Vagina (tissue), 2 donors: ENCODE measurements at regions not wholly inside any gene's neighbourhood (a gene's known extent, or its start where the extent isn't known, plus 50 kb on each side); places are given as distances from the start of the nearest gene placed in this dataset.

Experiments
- DNase-seq, 2 donors: peaks; one replicate each; pipeline ENCODE4 v3.0.0-alpha.2; 2017; ENCODE audit errors: extremely low spot score in 2 of 2
- H3K27ac ChIP-seq: fragments of 200-600 bp; sonication (generic); one replicate; pipeline ENCODE4 v1.5.1; 2019
- H3K27me3 ChIP-seq: fragments of 200-600 bp; sonication (generic); one replicate; pipeline ENCODE4 v1.5.1; 2019
- H3K36me3 ChIP-seq, 2 donors: fragments of 200-600 bp; sonication (generic); one replicate each; pipeline ENCODE4 v1.5.1; 2017 to 2019
- H3K4me1 ChIP-seq: fragments of 200-600 bp; sonication (generic); one replicate; pipeline ENCODE4 v1.5.1; 2019
- H3K4me3 ChIP-seq, 2 donors: fragments of 200-600 bp; sonication (generic); 1 replicate in 1 of 2; 2 replicates in 1 of 2; pipeline ENCODE4 v1.5.1; 2016 to 2019
- H3K9me3 ChIP-seq: fragments of 200-600 bp; sonication (generic); one replicate; pipeline ENCODE4 v1.5.1; 2019
- POLR2A ChIP-seq, 2 donors: fragments of 450-650 bp; IDR thresholded peaks; one replicate each; pipeline ENCODE4 v1.6.1; 2017; ENCODE audit warnings: antibody characterized with exemption in 2 of 2, mild to moderate bottlenecking in 2 of 2, moderate library complexity in 2 of 2
- POLR2AphosphoS5 ChIP-seq, 2 donors: sonication (generic); formaldehyde crosslinking; IDR thresholded peaks; one replicate each; pipeline ENCODE4 v1.9.0; 2017; ENCODE audit warnings: antibody characterized with exemption in 2 of 2, mild to moderate bottlenecking in 2 of 2, low read depth in 1 of 2; ENCODE audit not compliant: insufficient read depth in 1 of 2
- intact Hi-C: fragments of 100-400 bp; cut with DNase I; formaldehyde crosslinking; loops from one replicate; pipeline ENCODE4 v1.15.1; 2023
- TF ChIP-seq, protein P1 (sequence below), 3 experiments: fragments of 450-650 bp in 2 of 3; fragments of 200-600 bp in 1 of 3; sonication (generic) in 1 of 3; IDR thresholded peaks; one replicate each; pipeline ENCODE4 v1.5.1; 2017 to 2019; ENCODE audit warnings: antibody characterized with exemption in 3 of 3, mild to moderate bottlenecking in 2 of 3, moderate library complexity in 2 of 3

DNA sequence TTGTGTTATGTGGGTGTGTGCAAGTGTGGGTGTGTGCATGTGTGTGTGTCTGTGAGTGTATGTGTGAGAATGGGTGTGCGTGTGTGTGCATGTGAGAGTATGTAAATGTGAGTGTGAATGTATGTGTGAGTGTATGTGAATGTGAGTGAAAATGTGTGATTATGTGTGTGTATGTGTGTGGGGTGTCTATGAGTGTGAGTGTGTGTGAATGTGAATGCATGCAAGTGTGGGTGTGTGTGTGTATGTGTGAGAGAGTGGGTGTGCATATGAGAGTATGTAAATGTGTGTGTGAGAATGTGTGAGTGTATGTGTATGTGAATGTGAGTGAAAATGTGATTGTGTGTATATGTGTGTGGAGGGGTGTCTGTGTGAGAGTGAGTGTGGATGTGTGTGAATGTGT is 1292.7 kb downstream of the TBC1D22A start:
- no peak for TF ChIP-seq POLR2AphosphoS5 (IDR thresholded peaks at IDR 0.05; ENCODE audit: insufficient read depth in 1 of 2, low read depth in 1 of 2)
- no peak for TF ChIP-seq POLR2A (IDR thresholded peaks at IDR 0.05)
- TF ChIP-seq, protein P1, sequence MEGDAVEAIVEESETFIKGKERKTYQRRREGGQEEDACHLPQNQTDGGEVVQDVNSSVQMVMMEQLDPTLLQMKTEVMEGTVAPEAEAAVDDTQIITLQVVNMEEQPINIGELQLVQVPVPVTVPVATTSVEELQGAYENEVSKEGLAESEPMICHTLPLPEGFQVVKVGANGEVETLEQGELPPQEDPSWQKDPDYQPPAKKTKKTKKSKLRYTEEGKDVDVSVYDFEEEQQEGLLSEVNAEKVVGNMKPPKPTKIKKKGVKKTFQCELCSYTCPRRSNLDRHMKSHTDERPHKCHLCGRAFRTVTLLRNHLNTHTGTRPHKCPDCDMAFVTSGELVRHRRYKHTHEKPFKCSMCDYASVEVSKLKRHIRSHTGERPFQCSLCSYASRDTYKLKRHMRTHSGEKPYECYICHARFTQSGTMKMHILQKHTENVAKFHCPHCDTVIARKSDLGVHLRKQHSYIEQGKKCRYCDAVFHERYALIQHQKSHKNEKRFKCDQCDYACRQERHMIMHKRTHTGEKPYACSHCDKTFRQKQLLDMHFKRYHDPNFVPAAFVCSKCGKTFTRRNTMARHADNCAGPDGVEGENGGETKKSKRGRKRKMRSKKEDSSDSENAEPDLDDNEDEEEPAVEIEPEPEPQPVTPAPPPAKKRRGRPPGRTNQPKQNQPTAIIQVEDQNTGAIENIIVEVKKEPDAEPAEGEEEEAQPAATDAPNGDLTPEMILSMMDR (IDR thresholded peaks at IDR 0.05), result no peak
- Histone ChIP-seq H3K27me3 (no peaks in the 10 kb centered on the region), H3K9me3 (no peaks in the 10 kb centered on the region), H3K4me3 (no peak overlapping the region), H3K36me3 (no peaks in the 10 kb centered on the region), H3K27ac (no peak overlapping the region), H3K4me1 (no peaks in the 10 kb centered on the region)
- peak in 1 of 2 donors; percentile 20 for DNase-seq
- intact Hi-C loops, result no loop called here

DNA sequence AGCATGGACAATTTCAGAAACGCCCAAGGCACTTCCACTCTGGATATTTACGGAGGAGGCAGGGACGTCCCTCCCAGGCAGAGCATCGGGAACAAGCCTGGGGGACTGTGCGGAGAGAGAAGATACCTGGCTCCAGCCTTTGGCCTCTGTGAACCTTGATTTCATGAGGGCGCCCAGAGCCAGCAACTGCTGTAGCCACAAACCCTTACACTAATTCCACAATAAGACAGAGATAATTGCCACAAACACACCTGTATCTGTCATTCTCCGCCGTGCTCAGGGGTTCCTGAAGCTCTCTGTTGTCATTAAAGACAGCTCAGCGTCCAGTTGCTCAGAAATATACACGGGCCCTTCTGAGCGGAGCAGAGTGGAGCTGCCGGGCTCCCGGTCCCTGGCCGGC is 1292.1 kb downstream of the TBC1D22A start:
- intact Hi-C loops, result no loop called here
- no peaks in the 10 kb centered on the region for H3K9me3 ChIP-seq
- peak in 1 of 2 donors; percentile 22 for DNase-seq
- H3K4me1 ChIP-seq, result no peaks in the 10 kb centered on the region
- no peak overlapping the region for H3K4me3 ChIP-seq
- H3K36me3 ChIP-seq, result no peaks in the 10 kb centered on the region
- no peaks in the 10 kb centered on the region for H3K27me3 ChIP-seq
- TF ChIP-seq, protein P1 (IDR thresholded peaks at IDR 0.05), result no peak
- TF ChIP-seq POLR2AphosphoS5 (IDR thresholded peaks at IDR 0.05; ENCODE audit: insufficient read depth in 1 of 2, low read depth in 1 of 2), result no peak
- no peak for TF ChIP-seq POLR2A (IDR thresholded peaks at IDR 0.05)
- no peak overlapping the region for H3K27ac ChIP-seq

DNA sequence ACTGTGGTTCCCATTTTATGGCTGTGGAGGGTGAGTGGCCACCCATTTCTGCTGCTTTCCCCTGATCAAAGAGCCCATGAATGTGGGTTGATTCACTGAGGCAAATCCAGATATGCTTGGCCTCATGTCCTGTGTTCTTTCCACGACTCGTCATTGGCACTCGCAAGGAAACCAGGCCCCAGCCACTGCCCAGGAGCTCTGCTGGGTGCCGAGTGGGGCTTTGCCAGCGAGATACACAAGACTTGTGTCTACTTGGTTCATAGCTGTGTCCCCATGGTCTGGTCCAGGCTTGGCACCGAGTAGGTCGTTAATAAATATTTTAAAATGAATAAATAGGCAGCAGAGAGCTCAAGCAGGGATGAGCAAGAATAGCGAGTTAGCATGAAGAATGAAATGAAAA is 1291.5 kb downstream of the TBC1D22A start:
- Histone ChIP-seq H3K4me3 (no peak overlapping the region), H3K27ac (no peak overlapping the region), H3K4me1 (no peaks in the 10 kb centered on the region), H3K9me3 (no peaks in the 10 kb centered on the region), H3K27me3 (no peaks in the 10 kb centered on the region), H3K36me3 (no peaks in the 10 kb centered on the region)
- DNase-seq, result peak in 1 of 2 donors; percentile 37
- intact Hi-C loops, result no loop called here
- TF ChIP-seq, protein P1 (IDR thresholded peaks at IDR 0.05), result no peak

DNA sequence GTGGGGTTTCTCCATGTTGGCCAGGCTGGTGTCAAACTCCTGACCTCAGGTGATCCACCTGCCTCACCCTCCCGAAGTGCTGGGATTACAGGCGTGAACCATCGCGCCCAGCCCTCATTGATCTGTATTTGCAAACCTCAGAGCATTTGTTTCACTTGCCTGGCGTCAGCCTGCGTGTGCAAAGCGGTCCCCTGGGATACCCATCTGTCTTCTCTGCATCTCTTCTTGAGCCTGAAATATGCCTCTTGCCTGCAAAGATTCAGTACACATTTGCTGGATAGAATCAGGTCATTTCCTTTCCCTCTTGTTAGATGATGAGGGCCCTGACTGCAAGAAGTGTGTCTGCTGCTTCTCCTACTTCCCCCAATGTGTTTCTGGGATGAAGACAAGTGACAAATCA is 1291.0 kb downstream of the TBC1D22A start:
- no peaks in the 10 kb centered on the region for H3K4me1 ChIP-seq
- intact Hi-C loops, result no loop called here
- no peak for DNase-seq
- H3K36me3 ChIP-seq, result no peaks in the 10 kb centered on the region
- no peak overlapping the region for H3K27ac ChIP-seq
- H3K27me3 ChIP-seq, result no peaks in the 10 kb centered on the region
- H3K4me3 ChIP-seq, result no peak overlapping the region
- H3K9me3 ChIP-seq, result no peaks in the 10 kb centered on the region
- TF ChIP-seq POLR2AphosphoS5 (IDR thresholded peaks at IDR 0.05; ENCODE audit: insufficient read depth in 1 of 2, low read depth in 1 of 2), result no peak
- TF ChIP-seq, protein P1 (IDR thresholded peaks at IDR 0.05), result no peak

DNA sequence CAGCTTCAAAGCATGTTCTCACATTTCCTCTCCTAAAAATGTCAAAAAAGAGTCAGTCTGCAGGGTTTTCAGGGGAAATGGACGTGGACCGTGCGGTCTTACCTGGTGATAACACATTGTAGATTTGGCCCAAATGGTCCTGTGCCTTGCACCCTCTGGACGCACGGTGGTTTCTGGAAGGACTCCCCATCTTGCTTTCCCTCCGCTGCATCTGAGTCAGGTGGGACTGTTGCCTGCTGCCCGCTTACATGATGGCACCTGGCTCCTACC is 1290.1 kb downstream of the TBC1D22A start:
- DNase-seq, result peak in 1 of 2 donors; percentile 42
- H3K27ac ChIP-seq, result no peak overlapping the region
- no peaks in the 10 kb centered on the region for H3K27me3 ChIP-seq
- no peak overlapping the region for H3K4me3 ChIP-seq
- H3K36me3 ChIP-seq, result no peaks in the 10 kb centered on the region
- H3K4me1 ChIP-seq, result no peaks in the 10 kb centered on the region
- no peaks in the 10 kb centered on the region for H3K9me3 ChIP-seq
- TF ChIP-seq, protein P1 (IDR thresholded peaks at IDR 0.05), result no peak
- TF ChIP-seq POLR2AphosphoS5 (IDR thresholded peaks at IDR 0.05; ENCODE audit: insufficient read depth in 1 of 2, low read depth in 1 of 2), result no peak
- TF ChIP-seq POLR2A (IDR thresholded peaks at IDR 0.05), result no peak
- intact Hi-C loops, result no loop called here
